ENCODE measurements at regions not wholly inside any gene's neighbourhood (a gene's known extent, or its start where the extent isn't known, plus 50 kb on each side); places are given as distances from the start of the nearest gene placed in this dataset.

DNA sequence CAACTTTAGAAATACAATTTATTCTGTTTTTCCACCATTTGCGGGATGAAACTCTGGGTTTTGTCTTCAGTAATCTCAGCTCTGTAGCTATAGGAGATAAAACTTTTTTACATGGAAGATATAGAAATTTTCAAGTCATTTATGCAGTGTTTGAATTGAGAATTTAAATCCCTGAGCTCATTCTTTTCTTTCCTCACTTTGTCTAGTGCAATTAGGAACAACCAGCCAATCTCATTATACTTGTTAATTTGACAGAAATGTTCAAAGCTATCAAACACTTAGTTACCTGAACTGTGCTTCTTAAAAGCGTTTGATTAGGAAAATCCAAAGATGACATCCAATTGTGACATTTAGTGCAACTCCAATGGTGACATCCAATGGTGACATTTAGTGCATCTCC, 1014.3 kb downstream of the SLITRK5 start:
- Mint-ChIP-seq H3K4me1 (0 out of 3 replicates have a peak, but pooled peaks cover 2% of the 10 kb centered on the region), H3K27ac (no peak overlapping the region), H3K4me3 (no peak overlapping the region), H3K36me3 (ENCODE audit: low read depth) (no peaks in the 10 kb centered on the region), H3K27me3 (ENCODE audit: insufficient read depth, low read depth, poor library complexity) (no peaks in the 10 kb centered on the region), H3K9me3 (peaks cover 2% of the 10 kb centered on the region; the same call in 1 of the 3 replicates)
- H3K4me1 ChIP-seq (ENCODE audit: insufficient read depth): no peaks in the 10 kb centered on the region
- no peaks in the 10 kb centered on the region for H3K36me3 ChIP-seq (ENCODE audit: insufficient read depth)
- no peak for DNase-seq (ENCODE audit: low spot score)
- H2AFZ ChIP-seq: no peak overlapping the region
- no peak overlapping the region for H3K27ac ChIP-seq (ENCODE audit: low read depth)
- H3F3A ChIP-seq (replicated peaks; ENCODE audit: low read depth): no peaks in the 10 kb centered on the region
- H3K79me2 ChIP-seq (replicated peaks; ENCODE audit: insufficient read depth): no peaks in the 10 kb centered on the region
- H3K9me2 ChIP-seq (ENCODE audit: insufficient read depth): peaks cover 11% of the 10 kb centered on the region; the same call in 1 of the 2 replicates
- TF ChIP-seq, protein P1, sequence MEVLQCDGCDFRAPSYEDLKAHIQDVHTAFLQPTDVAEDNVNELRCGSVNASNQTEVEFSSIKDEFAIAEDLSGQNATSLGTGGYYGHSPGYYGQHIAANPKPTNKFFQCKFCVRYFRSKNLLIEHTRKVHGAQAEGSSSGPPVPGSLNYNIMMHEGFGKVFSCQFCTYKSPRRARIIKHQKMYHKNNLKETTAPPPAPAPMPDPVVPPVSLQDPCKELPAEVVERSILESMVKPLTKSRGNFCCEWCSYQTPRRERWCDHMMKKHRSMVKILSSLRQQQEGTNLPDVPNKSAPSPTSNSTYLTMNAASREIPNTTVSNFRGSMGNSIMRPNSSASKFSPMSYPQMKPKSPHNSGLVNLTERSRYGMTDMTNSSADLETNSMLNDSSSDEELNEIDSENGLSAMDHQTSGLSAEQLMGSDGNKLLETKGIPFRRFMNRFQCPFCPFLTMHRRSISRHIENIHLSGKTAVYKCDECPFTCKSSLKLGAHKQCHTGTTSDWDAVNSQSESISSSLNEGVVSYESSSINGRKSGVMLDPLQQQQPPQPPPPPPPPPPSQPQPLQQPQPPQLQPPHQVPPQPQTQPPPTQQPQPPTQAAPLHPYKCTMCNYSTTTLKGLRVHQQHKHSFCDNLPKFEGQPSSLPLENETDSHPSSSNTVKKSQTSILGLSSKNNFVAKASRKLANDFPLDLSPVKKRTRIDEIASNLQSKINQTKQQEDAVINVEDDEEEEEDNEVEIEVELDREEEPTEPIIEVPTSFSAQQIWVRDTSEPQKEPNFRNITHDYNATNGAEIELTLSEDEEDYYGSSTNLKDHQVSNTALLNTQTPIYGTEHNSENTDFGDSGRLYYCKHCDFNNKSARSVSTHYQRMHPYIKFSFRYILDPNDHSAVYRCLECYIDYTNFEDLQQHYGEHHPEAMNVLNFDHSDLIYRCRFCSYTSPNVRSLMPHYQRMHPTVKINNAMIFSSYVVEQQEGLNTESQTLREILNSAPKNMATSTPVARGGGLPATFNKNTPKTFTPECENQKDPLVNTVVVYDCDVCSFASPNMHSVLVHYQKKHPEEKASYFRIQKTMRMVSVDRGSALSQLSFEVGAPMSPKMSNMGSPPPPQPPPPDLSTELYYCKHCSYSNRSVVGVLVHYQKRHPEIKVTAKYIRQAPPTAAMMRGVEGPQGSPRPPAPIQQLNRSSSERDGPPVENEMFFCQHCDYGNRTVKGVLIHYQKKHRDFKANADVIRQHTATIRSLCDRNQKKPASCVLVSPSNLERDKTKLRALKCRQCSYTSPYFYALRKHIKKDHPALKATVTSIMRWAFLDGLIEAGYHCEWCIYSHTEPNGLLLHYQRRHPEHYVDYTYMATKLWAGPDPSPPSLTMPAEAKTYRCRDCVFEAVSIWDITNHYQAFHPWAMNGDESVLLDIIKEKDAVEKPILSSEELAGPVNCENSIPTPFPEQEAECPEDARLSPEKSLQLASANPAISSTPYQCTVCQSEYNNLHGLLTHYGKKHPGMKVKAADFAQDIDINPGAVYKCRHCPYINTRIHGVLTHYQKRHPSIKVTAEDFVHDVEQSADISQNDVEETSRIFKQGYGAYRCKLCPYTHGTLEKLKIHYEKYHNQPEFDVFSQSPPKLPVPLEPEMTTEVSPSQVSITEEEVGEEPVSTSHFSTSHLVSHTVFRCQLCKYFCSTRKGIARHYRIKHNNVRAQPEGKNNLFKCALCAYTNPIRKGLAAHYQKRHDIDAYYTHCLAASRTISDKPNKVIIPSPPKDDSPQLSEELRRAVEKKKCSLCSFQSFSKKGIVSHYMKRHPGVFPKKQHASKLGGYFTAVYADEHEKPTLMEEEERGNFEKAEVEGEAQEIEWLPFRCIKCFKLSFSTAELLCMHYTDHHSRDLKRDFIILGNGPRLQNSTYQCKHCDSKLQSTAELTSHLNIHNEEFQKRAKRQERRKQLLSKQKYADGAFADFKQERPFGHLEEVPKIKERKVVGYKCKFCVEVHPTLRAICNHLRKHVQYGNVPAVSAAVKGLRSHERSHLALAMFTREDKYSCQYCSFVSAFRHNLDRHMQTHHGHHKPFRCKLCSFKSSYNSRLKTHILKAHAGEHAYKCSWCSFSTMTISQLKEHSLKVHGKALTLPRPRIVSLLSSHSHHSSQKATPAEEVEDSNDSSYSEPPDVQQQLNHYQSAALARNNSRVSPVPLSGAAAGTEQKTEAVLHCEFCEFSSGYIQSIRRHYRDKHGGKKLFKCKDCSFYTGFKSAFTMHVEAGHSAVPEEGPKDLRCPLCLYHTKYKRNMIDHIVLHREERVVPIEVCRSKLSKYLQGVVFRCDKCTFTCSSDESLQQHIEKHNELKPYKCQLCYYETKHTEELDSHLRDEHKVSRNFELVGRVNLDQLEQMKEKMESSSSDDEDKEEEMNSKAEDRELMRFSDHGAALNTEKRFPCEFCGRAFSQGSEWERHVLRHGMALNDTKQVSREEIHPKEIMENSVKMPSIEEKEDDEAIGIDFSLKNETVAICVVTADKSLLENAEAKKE (CRISPR knock-in tag; IDR thresholded peaks at IDR 0.05): no peak
- TF ChIP-seq, protein P2, sequence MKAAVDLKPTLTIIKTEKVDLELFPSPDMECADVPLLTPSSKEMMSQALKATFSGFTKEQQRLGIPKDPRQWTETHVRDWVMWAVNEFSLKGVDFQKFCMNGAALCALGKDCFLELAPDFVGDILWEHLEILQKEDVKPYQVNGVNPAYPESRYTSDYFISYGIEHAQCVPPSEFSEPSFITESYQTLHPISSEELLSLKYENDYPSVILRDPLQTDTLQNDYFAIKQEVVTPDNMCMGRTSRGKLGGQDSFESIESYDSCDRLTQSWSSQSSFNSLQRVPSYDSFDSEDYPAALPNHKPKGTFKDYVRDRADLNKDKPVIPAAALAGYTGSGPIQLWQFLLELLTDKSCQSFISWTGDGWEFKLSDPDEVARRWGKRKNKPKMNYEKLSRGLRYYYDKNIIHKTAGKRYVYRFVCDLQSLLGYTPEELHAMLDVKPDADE (IDR thresholded peaks at IDR 0.05): no peak
- TF ChIP-seq ZNF114 (CRISPR knock-in tag; IDR thresholded peaks at IDR 0.05) (no peak), NANOG (IDR thresholded peaks at IDR 0.05; ENCODE audit: borderline replicate concordance) (no peak)
- TF ChIP-seq, protein P3, sequence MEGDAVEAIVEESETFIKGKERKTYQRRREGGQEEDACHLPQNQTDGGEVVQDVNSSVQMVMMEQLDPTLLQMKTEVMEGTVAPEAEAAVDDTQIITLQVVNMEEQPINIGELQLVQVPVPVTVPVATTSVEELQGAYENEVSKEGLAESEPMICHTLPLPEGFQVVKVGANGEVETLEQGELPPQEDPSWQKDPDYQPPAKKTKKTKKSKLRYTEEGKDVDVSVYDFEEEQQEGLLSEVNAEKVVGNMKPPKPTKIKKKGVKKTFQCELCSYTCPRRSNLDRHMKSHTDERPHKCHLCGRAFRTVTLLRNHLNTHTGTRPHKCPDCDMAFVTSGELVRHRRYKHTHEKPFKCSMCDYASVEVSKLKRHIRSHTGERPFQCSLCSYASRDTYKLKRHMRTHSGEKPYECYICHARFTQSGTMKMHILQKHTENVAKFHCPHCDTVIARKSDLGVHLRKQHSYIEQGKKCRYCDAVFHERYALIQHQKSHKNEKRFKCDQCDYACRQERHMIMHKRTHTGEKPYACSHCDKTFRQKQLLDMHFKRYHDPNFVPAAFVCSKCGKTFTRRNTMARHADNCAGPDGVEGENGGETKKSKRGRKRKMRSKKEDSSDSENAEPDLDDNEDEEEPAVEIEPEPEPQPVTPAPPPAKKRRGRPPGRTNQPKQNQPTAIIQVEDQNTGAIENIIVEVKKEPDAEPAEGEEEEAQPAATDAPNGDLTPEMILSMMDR (conservative IDR thresholded peaks at IDR 0.05; ENCODE audit: low read depth in 2 of 2): no peak
- H3K4me3 ChIP-seq: no peak overlapping the region
- no peaks in the 10 kb centered on the region for H3K27me3 ChIP-seq (ENCODE audit: insufficient read depth)
- no peak for ATAC-seq
- no peak overlapping the region for H3K4me2 ChIP-seq
- no peaks in the 10 kb centered on the region for H4K20me1 ChIP-seq (replicated peaks; ENCODE audit: insufficient read depth)

Data from GM23338 (cell line).